ENCODE measurements at regions not wholly inside any gene's neighbourhood (a gene's known extent, or its start where the extent isn't known, plus 50 kb on each side); places are given as distances from the start of the nearest gene placed in this dataset.

- Histone ChIP-seq H2BK5ac (ENCODE audit: low read depth, low read length, poor library complexity, severe bottlenecking) (no peak overlapping the region), H4K5ac (ENCODE audit: low read depth, low read length) (no peak overlapping the region), H3K4ac (ENCODE audit: low read depth, low read length) (no peak overlapping the region), H3K27me3 (ENCODE audit: control insufficient read depth, insufficient read depth, low read length) (no peaks in the 10 kb centered on the region), H4K8ac (ENCODE audit: low read depth in 2 of 2, low read length in 2 of 2) (no peak overlapping the region), H2BK20ac (ENCODE audit: low read depth, low read length) (no peak overlapping the region), H3K14ac (replicated peaks; ENCODE audit: low read depth, low read length) (no peak overlapping the region), H2BK120ac (ENCODE audit: low read depth, low read length) (no peak overlapping the region), H2AK9ac (replicated peaks; ENCODE audit: low read depth, low read length, poor library complexity) (no peak overlapping the region), H3K4me1 (ENCODE audit: control insufficient read depth, insufficient read depth, low read length) (no peaks in the 10 kb centered on the region), H3K79me1 (ENCODE audit: low read depth in 1 of 2, low read length in 2 of 2) (no peaks in the 10 kb centered on the region), H3K18ac (ENCODE audit: low read depth, low read length) (no peak overlapping the region), H2AK5ac (ENCODE audit: low read depth, low read length) (no peak overlapping the region), H2BK15ac (ENCODE audit: low read depth, low read length) (no peak overlapping the region), H3K27ac (ENCODE audit: insufficient read depth, low read length) (no peak overlapping the region), H3K4me3 (ENCODE audit: insufficient read depth, low read depth, low read length) (no peak overlapping the region), H3K9me3 (ENCODE audit: control insufficient read depth, insufficient read depth, low read length) (peaks cover 10% of the 10 kb centered on the region; the same call in 1 of the 2 replicates), H3K9ac (ENCODE audit: low read depth, low read length) (no peak overlapping the region), H3K23ac (ENCODE audit: low read depth, low read length) (no peak overlapping the region), H4K20me1 (ENCODE audit: insufficient read depth, low read length) (no peaks in the 10 kb centered on the region), H3K4me2 (ENCODE audit: low read depth, low read length) (no peak overlapping the region), H3K9me1 (ENCODE audit: insufficient read depth, low read length) (no peaks in the 10 kb centered on the region), H3K56ac (ENCODE audit: extremely low read depth, insufficient read depth, low read length) (no peak overlapping the region), H3K36me3 (ENCODE audit: control insufficient read depth, insufficient read depth, low read length) (no peaks in the 10 kb centered on the region), H4K91ac (ENCODE audit: insufficient read depth, low read depth, low read length) (no peak overlapping the region), H2AFZ (replicated peaks; ENCODE audit: low read length, poor library complexity) (no peak overlapping the region)
- dilution Hi-C loops (cut with HindIII; ENCODE audit: low sequenced_read_pairs, unreplicated experiment) (no loop called here), intact Hi-C loops (cut with micrococcal nuclease) (no loop called here), in situ Hi-C loops (cut with MboI; ENCODE audit: low sequenced_read_pairs) (no loop called here)
- POLR2A ChIA-PET (ENCODE audit: unreplicated experiment) = no interaction called here
- CTCF ChIA-PET = interaction anchor here (0.6 kb wide), 1 partner anchor 651 kb away, joined by 3 read pairs; the partner anchor contains the start of gene CCNG1
- BruUV-seq (replicated peaks) = no TSS peak
- WGBS, 2 experiments (ENCODE audit: extremely low coverage in 2 of 2, insufficient read length in 1 of 2) = no CpG with 5 or more reads among the region's 1 CpG
- TF ChIP-seq MXI1 (IDR thresholded peaks at IDR 0.05; ENCODE audit: borderline replicate concordance, low read depth, low read length) = no peak
- no peak for TF ChIP-seq FOS (IDR thresholded peaks at IDR 0.05; ENCODE audit: low read depth, low read length)
- no peak for TF ChIP-seq BHLHE40 (IDR thresholded peaks at IDR 0.05; ENCODE audit: low read depth, low read length)
- TF ChIP-seq ELK1 (IDR thresholded peaks at IDR 0.05; ENCODE audit: borderline replicate concordance, low read depth, low read length) = no peak
- no peak for TF ChIP-seq MAFK (IDR thresholded peaks at IDR 0.05; ENCODE audit: low read depth, low read length)
- TF ChIP-seq MAZ (IDR thresholded peaks at IDR 0.05; ENCODE audit: borderline replicate concordance, low read depth, low read length) = no peak
- no peak for TF ChIP-seq CEBPB (IDR thresholded peaks at IDR 0.05; ENCODE audit: low read depth, low read length)
- no peak for TF ChIP-seq SMC3 (IDR thresholded peaks at IDR 0.05; ENCODE audit: low read depth, low read length)
- TF ChIP-seq POLR2A (IDR thresholded peaks at IDR 0.05; ENCODE audit: low read depth, low read length) = no peak
- no peak for TF ChIP-seq CHD1 (IDR thresholded peaks at IDR 0.05; ENCODE audit: low read depth, low read length)
- TF ChIP-seq RFX5 (IDR thresholded peaks at IDR 0.05; ENCODE audit: low read depth, low read length) = no peak
- TF ChIP-seq, protein P1, sequence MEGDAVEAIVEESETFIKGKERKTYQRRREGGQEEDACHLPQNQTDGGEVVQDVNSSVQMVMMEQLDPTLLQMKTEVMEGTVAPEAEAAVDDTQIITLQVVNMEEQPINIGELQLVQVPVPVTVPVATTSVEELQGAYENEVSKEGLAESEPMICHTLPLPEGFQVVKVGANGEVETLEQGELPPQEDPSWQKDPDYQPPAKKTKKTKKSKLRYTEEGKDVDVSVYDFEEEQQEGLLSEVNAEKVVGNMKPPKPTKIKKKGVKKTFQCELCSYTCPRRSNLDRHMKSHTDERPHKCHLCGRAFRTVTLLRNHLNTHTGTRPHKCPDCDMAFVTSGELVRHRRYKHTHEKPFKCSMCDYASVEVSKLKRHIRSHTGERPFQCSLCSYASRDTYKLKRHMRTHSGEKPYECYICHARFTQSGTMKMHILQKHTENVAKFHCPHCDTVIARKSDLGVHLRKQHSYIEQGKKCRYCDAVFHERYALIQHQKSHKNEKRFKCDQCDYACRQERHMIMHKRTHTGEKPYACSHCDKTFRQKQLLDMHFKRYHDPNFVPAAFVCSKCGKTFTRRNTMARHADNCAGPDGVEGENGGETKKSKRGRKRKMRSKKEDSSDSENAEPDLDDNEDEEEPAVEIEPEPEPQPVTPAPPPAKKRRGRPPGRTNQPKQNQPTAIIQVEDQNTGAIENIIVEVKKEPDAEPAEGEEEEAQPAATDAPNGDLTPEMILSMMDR (conservative IDR thresholded peaks at IDR 0.05; ENCODE audit: low read depth, low read length) = no peak
- TF ChIP-seq RCOR1 (IDR thresholded peaks at IDR 0.05; ENCODE audit: insufficient replicate concordance, low read length) = no peak
- TF ChIP-seq RAD21 (IDR thresholded peaks at IDR 0.05; ENCODE audit: low read length) = no peak
- no peak for TF ChIP-seq USF2 (IDR thresholded peaks at IDR 0.05; ENCODE audit: low read depth, low read length)
- no peak for DNase-seq
- no peak for ATAC-seq (ENCODE audit: low read depth)
These were observed 651.2 kb upstream of the CCNG1 start for GRCh38 chr5:162786234-162786633.

Measured in IMR-90 (cell line).